ENCODE measurements at regions not wholly inside any gene's neighbourhood (a gene's known extent, or its start where the extent isn't known, plus 50 kb on each side); places are given as distances from the start of the nearest gene placed in this dataset.

GRCh38 chr5:61654876-61655275 is 322.8 kb downstream of the ZSWIM6 start:
- no peak for TF ChIP-seq USF2 (IDR thresholded peaks at IDR 0.05; ENCODE audit: low read length)
- TF ChIP-seq CTCF (IDR thresholded peaks at IDR 0.05; ENCODE audit: control extremely low read depth in 1 of 3, insufficient read depth in 1 of 3, low read depth in 1 of 3, low read length in 3 of 3): no peak
- TF ChIP-seq SAP30 (IDR thresholded peaks at IDR 0.05; ENCODE audit: insufficient read depth, insufficient replicate concordance, low read length): no peak
- TF ChIP-seq E2F6 (IDR thresholded peaks at IDR 0.05): no peak
- TF ChIP-seq YY1 (IDR thresholded peaks at IDR 0.05; ENCODE audit: low read depth, low read length): no peak
- TF ChIP-seq CHD7 (IDR thresholded peaks at IDR 0.05; ENCODE audit: insufficient replicate concordance, low read length): no peak
- no peak for TF ChIP-seq CTBP2 (IDR thresholded peaks at IDR 0.05; ENCODE audit: borderline replicate concordance, insufficient read depth, insufficient read length, low read length)
- TF ChIP-seq EGR1 (IDR thresholded peaks at IDR 0.05; ENCODE audit: borderline replicate concordance, low read depth, low read length): no peak
- no peak for TF ChIP-seq POLR2A (IDR thresholded peaks at IDR 0.05; ENCODE audit: control extremely low read depth in 1 of 2, low read depth in 2 of 2, low read length in 2 of 2)
- no peak for TF ChIP-seq FOSL1 (IDR thresholded peaks at IDR 0.05; ENCODE audit: insufficient read depth, low read depth, low read length)
- TF ChIP-seq RXRA (IDR thresholded peaks at IDR 0.05; ENCODE audit: insufficient read depth, low read depth, low read length): no peak
- TF ChIP-seq MAX (IDR thresholded peaks at IDR 0.05): no peak
- no peak for TF ChIP-seq JUN (IDR thresholded peaks at IDR 0.05; ENCODE audit: low read depth, low read length)
- no peak for TF ChIP-seq CEBPB (IDR thresholded peaks at IDR 0.05; ENCODE audit: low read depth, low read length)
